ENCODE measurements at regions not wholly inside any gene's neighbourhood (a gene's known extent, or its start where the extent isn't known, plus 50 kb on each side); places are given as distances from the start of the nearest gene placed in this dataset.

DNA sequence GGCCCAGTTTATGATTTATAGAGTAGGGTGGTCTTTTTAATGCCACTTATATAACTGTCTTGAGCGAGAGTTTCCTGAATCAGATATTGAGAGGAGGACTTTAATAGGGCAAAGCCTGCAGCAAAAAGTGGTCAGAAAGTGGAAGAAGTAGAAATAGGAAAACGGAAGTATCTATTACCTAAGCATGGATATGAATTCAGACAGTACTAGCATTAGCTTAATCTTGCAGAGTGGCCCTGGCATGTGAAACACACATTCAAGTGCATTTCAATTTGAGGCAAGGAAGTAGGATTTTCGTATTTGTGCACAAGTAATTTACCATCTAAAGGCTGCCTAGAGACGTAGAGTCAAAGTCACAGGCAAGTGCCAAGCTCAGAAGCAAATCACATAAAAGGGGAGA lies 622.3 kb downstream of the DIPK2A start:
- no peak for TF ChIP-seq EZH2 (IDR thresholded peaks at IDR 0.05; ENCODE audit: low read length)
- TF ChIP-seq, protein P1, sequence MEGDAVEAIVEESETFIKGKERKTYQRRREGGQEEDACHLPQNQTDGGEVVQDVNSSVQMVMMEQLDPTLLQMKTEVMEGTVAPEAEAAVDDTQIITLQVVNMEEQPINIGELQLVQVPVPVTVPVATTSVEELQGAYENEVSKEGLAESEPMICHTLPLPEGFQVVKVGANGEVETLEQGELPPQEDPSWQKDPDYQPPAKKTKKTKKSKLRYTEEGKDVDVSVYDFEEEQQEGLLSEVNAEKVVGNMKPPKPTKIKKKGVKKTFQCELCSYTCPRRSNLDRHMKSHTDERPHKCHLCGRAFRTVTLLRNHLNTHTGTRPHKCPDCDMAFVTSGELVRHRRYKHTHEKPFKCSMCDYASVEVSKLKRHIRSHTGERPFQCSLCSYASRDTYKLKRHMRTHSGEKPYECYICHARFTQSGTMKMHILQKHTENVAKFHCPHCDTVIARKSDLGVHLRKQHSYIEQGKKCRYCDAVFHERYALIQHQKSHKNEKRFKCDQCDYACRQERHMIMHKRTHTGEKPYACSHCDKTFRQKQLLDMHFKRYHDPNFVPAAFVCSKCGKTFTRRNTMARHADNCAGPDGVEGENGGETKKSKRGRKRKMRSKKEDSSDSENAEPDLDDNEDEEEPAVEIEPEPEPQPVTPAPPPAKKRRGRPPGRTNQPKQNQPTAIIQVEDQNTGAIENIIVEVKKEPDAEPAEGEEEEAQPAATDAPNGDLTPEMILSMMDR (optimal IDR thresholded peaks at IDR 0.05 in 1 of 3, IDR thresholded peaks at IDR 0.05 in 1 of 3, conservative IDR thresholded peaks at IDR 0.05 in 1 of 3; ENCODE audit: extremely low read depth in 1 of 3, insufficient read depth in 2 of 3, low read length in 3 of 3), result no peak
